CD14-positive monocyte (primary cell): ENCODE measurements at regions not wholly inside any gene's neighbourhood (a gene's known extent, or its start where the extent isn't known, plus 50 kb on each side); places are given as distances from the start of the nearest gene placed in this dataset.
A peak's percentile ranks its signal among the peaks of the same experiment; 100 is the strongest.

ENCODE experiments used
- DNase-seq, 3 donors: peaks; one replicate each; pipeline ENCODE4 v3.0.0-alpha.2; 2011 to 2022
- H2AFZ ChIP-seq: 2 replicates; pipeline ENCODE4 v1.6.0; 2012; ENCODE audit warnings: mild to moderate bottlenecking, low read depth, low read length, inconsistent platforms; ENCODE audit not compliant: insufficient read depth, poor library complexity, severe bottlenecking
- H3K27ac ChIP-seq, 2 donors: 1 replicate in 1 of 2; 2 replicates in 1 of 2; pipeline ENCODE4 v1.5.1; 2012 to 2013; ENCODE audit warnings: low read length in 2 of 2, control low read depth in 1 of 2, inconsistent platforms in 1 of 2, low read depth in 1 of 2, mild to moderate bottlenecking in 1 of 2
- H3K27me3 ChIP-seq, 2 donors: one replicate each; pipeline versions ENCODE4 v1.6.0 to v1.6.1; 2011 to 2013; ENCODE audit warnings: low read length in 2 of 2; ENCODE audit not compliant: control insufficient read depth in 2 of 2, insufficient read depth in 2 of 2
- H3K36me3 ChIP-seq, 2 donors: replicated peaks in 1 of 2; 1 replicate in 1 of 2; 2 replicates in 1 of 2; pipeline versions ENCODE4 v1.5.1 to v1.6.1; 2012 to 2013; ENCODE audit warnings: low read length in 2 of 2, control low read depth in 1 of 2, inconsistent platforms in 1 of 2, mild to moderate bottlenecking in 1 of 2; ENCODE audit not compliant: insufficient read depth in 2 of 2, control insufficient read depth in 1 of 2
- H3K4me1 ChIP-seq, 2 donors: 1 replicate in 1 of 2; 2 replicates in 1 of 2; pipeline versions ENCODE4 v1.5.1 to v1.6.1; 2012 to 2013; ENCODE audit warnings: low read length in 2 of 2, control low read depth in 1 of 2, inconsistent platforms in 1 of 2, mild to moderate bottlenecking in 1 of 2, moderate library complexity in 1 of 2; ENCODE audit not compliant: insufficient read depth in 2 of 2, control insufficient read depth in 1 of 2
- H3K4me2 ChIP-seq: replicated peaks from 2 replicates; pipeline ENCODE3; 2012; ENCODE audit warnings: low read length, moderate library complexity, mild to moderate bottlenecking; ENCODE audit not compliant: poor library complexity, severe bottlenecking; ENCODE audit errors: extremely low read depth
- H3K4me3 ChIP-seq, 3 experiments: fragments of 200-600 bp in 1 of 3; sonication (generic) in 1 of 3; replicated peaks in 1 of 3; 1 replicate in 2 of 3; 2 replicates in 1 of 3; pipeline ENCODE4 v1.5.1; 2011 to 2013; ENCODE audit warnings: low read length in 3 of 3, mild to moderate bottlenecking in 3 of 3, control low read depth in 2 of 3, low read depth in 2 of 3, inconsistent platforms in 1 of 3, moderate library complexity in 1 of 3
- H3K79me2 ChIP-seq: 2 replicates; pipeline ENCODE4 v1.6.0; 2012; ENCODE audit warnings: mild to moderate bottlenecking, control low read depth, inconsistent platforms, low read length, moderate library complexity; ENCODE audit not compliant: insufficient read depth
- H3K9ac ChIP-seq: 2 replicates; pipeline ENCODE4 v1.6.0; 2017; ENCODE audit warnings: low read length, mild to moderate bottlenecking; ENCODE audit not compliant: insufficient read depth, poor library complexity, severe bottlenecking
- H3K9me3 ChIP-seq, 2 donors: replicated peaks in 1 of 2; 1 replicate in 1 of 2; 2 replicates in 1 of 2; pipeline versions ENCODE4 v1.5.1 to v1.6.1; 2012 to 2013; ENCODE audit warnings: low read length in 2 of 2, control low read depth in 1 of 2; ENCODE audit not compliant: control insufficient read depth in 1 of 2, insufficient read depth in 1 of 2
- H4K20me1 ChIP-seq: 2 replicates; pipeline ENCODE4 v1.6.0; 2012; ENCODE audit warnings: mild to moderate bottlenecking, low read length, control low read depth, moderate library complexity; ENCODE audit not compliant: insufficient read depth
- H3K27ac Mint-ChIP-seq, 7 donors: one replicate each; pipeline ENCODE4 v1.8.0; 2020; ENCODE audit warnings: mild to moderate bottlenecking in 7 of 7, mixed read lengths in 7 of 7, moderate library complexity in 6 of 7, inconsistent platforms in 2 of 7
- H3K27me3 Mint-ChIP-seq, 3 donors: one replicate each; pipeline ENCODE4 v1.8.0; 2021 to 2022; ENCODE audit warnings: low read depth in 3 of 3, mild to moderate bottlenecking in 3 of 3, mixed read lengths in 3 of 3, moderate library complexity in 3 of 3, inconsistent platforms in 1 of 3
- H3K36me3 Mint-ChIP-seq, 2 donors: one replicate each; pipeline ENCODE4 v1.8.0; 2020; ENCODE audit warnings: mixed read lengths in 2 of 2, inconsistent platforms in 1 of 2, mild to moderate bottlenecking in 1 of 2
- H3K4me1 Mint-ChIP-seq: one replicate; pipeline ENCODE4 v1.8.0; 2020; ENCODE audit warnings: mild to moderate bottlenecking, mixed read lengths
- H3K4me3 Mint-ChIP-seq, 2 donors: one replicate each; pipeline ENCODE4 v1.8.0; 2020; ENCODE audit warnings: mild to moderate bottlenecking in 2 of 2, mixed read lengths in 2 of 2, moderate library complexity in 1 of 2
- H3K9me3 Mint-ChIP-seq, 7 donors: one replicate each; pipeline ENCODE4 v1.8.0; 2020 to 2022; ENCODE audit warnings: mixed read lengths in 7 of 7, mild to moderate bottlenecking in 6 of 7, moderate library complexity in 6 of 7, inconsistent platforms in 2 of 7
- WGBS: methylation state at CpG from one replicate; pipeline ENCODE4 v1.1.5; 2013; ENCODE audit warnings: missing lambda C conversion rate; ENCODE audit not compliant: insufficient coverage; 5-methylcytosine and 5-hydroxymethylcytosine counted together
- intact Hi-C, 2 donors: fragments of 100-400 bp; cut with micrococcal nuclease; formaldehyde crosslinking; loops; one replicate each; pipeline versions ENCODE4 v1.15.0 to v1.15.1; 2023
- TF ChIP-seq, protein P1 (sequence below): fragments of 200-600 bp; IDR thresholded peaks from one replicate; pipeline ENCODE4 v1.8.0; 2022; ENCODE audit warnings: antibody characterized with exemption, mild to moderate bottlenecking

- no peaks in the 10 kb centered on the region for H3K27me3 Mint-ChIP-seq
- peak overlapping the region; percentile 50 for H3K4me2 ChIP-seq
- peak overlapping the region; percentile 89 to 92 for H3K27ac ChIP-seq
- no peak overlapping the region for H3K9ac ChIP-seq
- H3K27me3 ChIP-seq, result no peaks in the 10 kb centered on the region
- H4K20me1 ChIP-seq, result no peaks in the 10 kb centered on the region
- TF ChIP-seq, protein P1, sequence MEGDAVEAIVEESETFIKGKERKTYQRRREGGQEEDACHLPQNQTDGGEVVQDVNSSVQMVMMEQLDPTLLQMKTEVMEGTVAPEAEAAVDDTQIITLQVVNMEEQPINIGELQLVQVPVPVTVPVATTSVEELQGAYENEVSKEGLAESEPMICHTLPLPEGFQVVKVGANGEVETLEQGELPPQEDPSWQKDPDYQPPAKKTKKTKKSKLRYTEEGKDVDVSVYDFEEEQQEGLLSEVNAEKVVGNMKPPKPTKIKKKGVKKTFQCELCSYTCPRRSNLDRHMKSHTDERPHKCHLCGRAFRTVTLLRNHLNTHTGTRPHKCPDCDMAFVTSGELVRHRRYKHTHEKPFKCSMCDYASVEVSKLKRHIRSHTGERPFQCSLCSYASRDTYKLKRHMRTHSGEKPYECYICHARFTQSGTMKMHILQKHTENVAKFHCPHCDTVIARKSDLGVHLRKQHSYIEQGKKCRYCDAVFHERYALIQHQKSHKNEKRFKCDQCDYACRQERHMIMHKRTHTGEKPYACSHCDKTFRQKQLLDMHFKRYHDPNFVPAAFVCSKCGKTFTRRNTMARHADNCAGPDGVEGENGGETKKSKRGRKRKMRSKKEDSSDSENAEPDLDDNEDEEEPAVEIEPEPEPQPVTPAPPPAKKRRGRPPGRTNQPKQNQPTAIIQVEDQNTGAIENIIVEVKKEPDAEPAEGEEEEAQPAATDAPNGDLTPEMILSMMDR, result no peak
- H3K4me3 Mint-ChIP-seq, result peak overlapping the region in 1 of 2 donors; percentile 15
- 88% methylated on average over 1 of the region's 1 CpG for WGBS
- H3K36me3 Mint-ChIP-seq, result peaks cover 0 to 3% of the 10 kb centered on the region in 2 donors
- H3K4me1 Mint-ChIP-seq, result peaks cover 49% of the 10 kb centered on the region
- intact Hi-C loops, result loop anchor here in 1 of 2 donors (5.0 kb wide), 1 partner anchor 165 kb away; no protein-coding TSS in a partner anchor
- peak overlapping the region in 1 of 3 experiments; percentile 49 for H3K4me3 ChIP-seq
- DNase-seq, result no peak
- H3K9me3 Mint-ChIP-seq, result peaks cover 0 to 4% (median 0%) of the 10 kb centered on the region in 7 donors
- no peaks in the 10 kb centered on the region for H3K79me2 ChIP-seq
- H2AFZ ChIP-seq, result no peak overlapping the region
- H3K36me3 ChIP-seq, result no peaks in the 10 kb centered on the region
- peak overlapping the region; percentile 83 to 98 (median 96) for H3K27ac Mint-ChIP-seq
- H3K9me3 ChIP-seq, result no peaks in the 10 kb centered on the region
- peaks cover 58 to 64% of the 10 kb centered on the region in 2 donors for H3K4me1 ChIP-seq
Measured at GRCh38 chr1:199857516-199857915, 170.0 kb upstream of the NR5A2 start.

- H3K4me1 ChIP-seq, result peaks cover 58 to 64% of the 10 kb centered on the region in 2 donors
- WGBS, result 100% methylated on average over 1 of the region's 4 CpGs
- no peaks in the 10 kb centered on the region for H3K79me2 ChIP-seq
- H3K9me3 ChIP-seq, result no peaks in the 10 kb centered on the region
- peaks cover 49% of the 10 kb centered on the region for H3K4me1 Mint-ChIP-seq
- H3K9ac ChIP-seq, result no peak overlapping the region
- H3K4me3 ChIP-seq, result peak overlapping the region in 1 of 3 experiments; percentile 40
- H4K20me1 ChIP-seq, result no peaks in the 10 kb centered on the region
- no peaks in the 10 kb centered on the region for H3K36me3 ChIP-seq
- DNase-seq, result peak in 1 of 3 donors; percentile 2
- H3K36me3 Mint-ChIP-seq, result peaks cover 0 to 3% of the 10 kb centered on the region in 2 donors
- H3K4me3 Mint-ChIP-seq, result no peak overlapping the region
- H3K9me3 Mint-ChIP-seq, result peaks cover 0 to 4% (median 0%) of the 10 kb centered on the region in 7 donors
- no peak overlapping the region for H3K4me2 ChIP-seq
- TF ChIP-seq, protein P1, result no peak
- H2AFZ ChIP-seq, result no peak overlapping the region
- H3K27me3 ChIP-seq, result no peaks in the 10 kb centered on the region
- peak overlapping the region; percentile 26 to 89 for H3K27ac ChIP-seq
- no peaks in the 10 kb centered on the region for H3K27me3 Mint-ChIP-seq
- peak overlapping the region; percentile 83 to 98 (median 96) for H3K27ac Mint-ChIP-seq
- intact Hi-C loops, result loop anchor here in 1 of 2 donors (5.0 kb wide), 1 partner anchor 166 kb away; no protein-coding TSS in a partner anchor
Measured at GRCh38 chr1:199858171-199858570, 169.3 kb upstream of the NR5A2 start.
